H9 (cell line): ENCODE measurements at regions not wholly inside any gene's neighbourhood (a gene's known extent, or its start where the extent isn't known, plus 50 kb on each side); places are given as distances from the start of the nearest gene placed in this dataset.

Experiments
- DNase-seq: peaks from one replicate; pipeline ENCODE4 v3.0.0-alpha.2; 2017
- H2AFZ ChIP-seq: one replicate; pipeline ENCODE4 v1.6.1; 2013; ENCODE audit warnings: mild to moderate bottlenecking, low read length, control low read depth, moderate library complexity
- H2AK5ac ChIP-seq: 2 replicates; pipeline ENCODE4 v1.6.1; 2013; ENCODE audit warnings: low read length, control low read depth, mixed read lengths; ENCODE audit not compliant: insufficient read length
- H2BK120ac ChIP-seq: one replicate; pipeline ENCODE4 v1.6.1; 2013; ENCODE audit warnings: low read depth, mild to moderate bottlenecking, low read length, control low read depth, inconsistent platforms; ENCODE audit not compliant: poor library complexity, severe bottlenecking
- H2BK12ac ChIP-seq: 2 replicates; pipeline ENCODE4 v1.6.1; 2013; ENCODE audit warnings: low read length, control low read depth, mixed read lengths, low read depth; ENCODE audit not compliant: insufficient read length
- H2BK15ac ChIP-seq: 2 replicates; pipeline ENCODE4 v1.6.1; 2013; ENCODE audit warnings: low read depth, low read length, control low read depth
- H2BK20ac ChIP-seq: one replicate; pipeline ENCODE4 v1.6.1; 2013; ENCODE audit warnings: low read depth, mild to moderate bottlenecking, low read length, control low read depth, inconsistent platforms; ENCODE audit not compliant: poor library complexity, severe bottlenecking
- H2BK5ac ChIP-seq: 2 replicates; pipeline ENCODE4 v1.6.1; 2013; ENCODE audit warnings: low read length, control low read depth, mixed read lengths; ENCODE audit not compliant: insufficient read length
- H3K14ac ChIP-seq: 2 replicates; pipeline ENCODE4 v1.6.1; 2013; ENCODE audit warnings: low read length, control low read depth; ENCODE audit not compliant: insufficient read depth
- H3K18ac ChIP-seq: 2 replicates; pipeline ENCODE4 v1.6.1; 2013; ENCODE audit warnings: low read depth, mild to moderate bottlenecking, mixed read lengths, low read length, control low read depth; ENCODE audit not compliant: insufficient read length
- H3K23ac ChIP-seq: 2 replicates; pipeline ENCODE4 v1.6.1; 2013; ENCODE audit warnings: low read length, control low read depth, mixed read lengths, low read depth; ENCODE audit not compliant: insufficient read length
- H3K23me2 ChIP-seq: 2 replicates; pipeline ENCODE4 v1.6.1; 2013; ENCODE audit warnings: low read depth, mild to moderate bottlenecking, mixed read lengths, low read length, control low read depth; ENCODE audit not compliant: insufficient read length, poor library complexity, severe bottlenecking
- H3K27ac ChIP-seq: 2 replicates; pipeline ENCODE4 v1.5.1; 2013; ENCODE audit warnings: low read length, control low read depth, mixed read lengths, low read depth; ENCODE audit not compliant: insufficient read length
- H3K27me3 ChIP-seq: 2 replicates; pipeline ENCODE4 v1.6.1; 2013; ENCODE audit warnings: low read length, control low read depth, inconsistent platforms; ENCODE audit not compliant: insufficient read depth
- H3K4ac ChIP-seq: 2 replicates; pipeline ENCODE4 v1.6.1; 2013; ENCODE audit warnings: low read depth, mild to moderate bottlenecking, control low read depth, inconsistent platforms, low read length, moderate library complexity
- H3K4me1 ChIP-seq: 2 replicates; pipeline ENCODE4 v1.6.1; 2013; ENCODE audit warnings: low read length, control low read depth, inconsistent platforms; ENCODE audit not compliant: insufficient read depth
- H3K4me2 ChIP-seq: 2 replicates; pipeline ENCODE4 v1.6.1; 2013; ENCODE audit warnings: low read length, control low read depth, mixed read lengths; ENCODE audit not compliant: insufficient read length, insufficient read depth
- H3K56ac ChIP-seq: 2 replicates; pipeline ENCODE4 v1.6.1; 2013; ENCODE audit warnings: low read depth, mild to moderate bottlenecking, mixed read lengths, low read length, control low read depth; ENCODE audit not compliant: insufficient read length
- H3K79me1 ChIP-seq: 2 replicates; pipeline ENCODE4 v1.6.1; 2013; ENCODE audit warnings: low read depth, mild to moderate bottlenecking, moderate library complexity, low read length, control low read depth, inconsistent platforms; ENCODE audit not compliant: insufficient read depth, poor library complexity, severe bottlenecking
- H3K79me2 ChIP-seq: 2 replicates; pipeline ENCODE4 v1.6.1; 2013; ENCODE audit warnings: low read length, control low read depth, inconsistent platforms; ENCODE audit not compliant: insufficient read depth
- H3K9ac ChIP-seq: 2 replicates; pipeline ENCODE4 v1.6.1; 2013; ENCODE audit warnings: low read length, control low read depth, mixed read lengths; ENCODE audit not compliant: insufficient read length; ENCODE audit errors: extremely low read depth
- H3K9me3 ChIP-seq: one replicate; pipeline ENCODE4 v1.6.1; 2013; ENCODE audit warnings: low read depth, low read length, inconsistent platforms; ENCODE audit not compliant: control insufficient read depth
- H3T11ph ChIP-seq: one replicate; pipeline ENCODE4 v1.6.1; 2013; ENCODE audit warnings: mild to moderate bottlenecking, low read length, control low read depth, inconsistent platforms
- H4K20me1 ChIP-seq: one replicate; pipeline ENCODE4 v1.6.1; 2013; ENCODE audit not compliant: control insufficient read depth, insufficient read length, insufficient read depth
- H4K5ac ChIP-seq: 2 replicates; pipeline ENCODE4 v1.6.1; 2013; ENCODE audit warnings: low read depth, mild to moderate bottlenecking, mixed read lengths, low read length, control low read depth; ENCODE audit not compliant: insufficient read length
- H4K8ac ChIP-seq: replicated peaks from 2 replicates; pipeline ENCODE4 v1.6.1; 2013; ENCODE audit warnings: low read length, control low read depth, mixed read lengths, low read depth; ENCODE audit not compliant: insufficient read length
- H4K91ac ChIP-seq: 2 replicates; pipeline ENCODE4 v1.6.1; 2013; ENCODE audit warnings: low read depth, mild to moderate bottlenecking, moderate library complexity, mixed read lengths, low read length, control low read depth; ENCODE audit not compliant: insufficient read length
- H3K27ac Mint-ChIP-seq, 3 experiments: 2 replicates in 2 of 3; 3 replicates in 1 of 3; pipeline ENCODE4 v1.8.0; 2020 to 2021; ENCODE audit warnings: mixed read lengths in 3 of 3, mild to moderate bottlenecking in 1 of 3, moderate library complexity in 1 of 3
- H3K27me3 Mint-ChIP-seq: 2 replicates; pipeline ENCODE4 v1.8.0; 2021; ENCODE audit warnings: low read depth, mild to moderate bottlenecking, moderate library complexity, mixed read lengths
- H3K36me3 Mint-ChIP-seq, 3 experiments: 2 replicates in 2 of 3; 3 replicates in 1 of 3; pipeline ENCODE4 v1.8.0; 2020 to 2021; ENCODE audit warnings: low read depth in 3 of 3, mixed read lengths in 3 of 3; ENCODE audit not compliant: insufficient read depth in 1 of 3
- H3K4me1 Mint-ChIP-seq, 2 experiments: 2 replicates each; pipeline ENCODE4 v1.8.0; 2020; ENCODE audit warnings: mixed read lengths in 2 of 2
- H3K4me3 Mint-ChIP-seq, 2 experiments: 2 replicates in 1 of 2; 3 replicates in 1 of 2; pipeline ENCODE4 v1.8.0; 2020 to 2021; ENCODE audit warnings: mild to moderate bottlenecking in 2 of 2, mixed read lengths in 2 of 2, moderate library complexity in 1 of 2
- H3K9me3 Mint-ChIP-seq, 2 experiments: 2 replicates in 1 of 2; 3 replicates in 1 of 2; pipeline ENCODE4 v1.8.0; 2020; ENCODE audit warnings: mild to moderate bottlenecking in 2 of 2, mixed read lengths in 2 of 2, moderate library complexity in 1 of 2
- WGBS: extraction: QIAGEN DNeasy Blood & Tissue Kit; methylation state at CpG from one replicate; pipeline ENCODE4 v1.1.7; 2013; ENCODE audit warnings: missing lambda C conversion rate, low lambda C conversion rate, mixed read lengths; ENCODE audit not compliant: insufficient read length; ENCODE audit errors: extremely low coverage; 5-methylcytosine and 5-hydroxymethylcytosine counted together
- TF ChIP-seq, protein P1 (sequence below): fragments of 200-600 bp; sonication (generic); conservative IDR thresholded peaks from 3 replicates; pipeline ENCODE4 v1.8.0; 2021; ENCODE audit warnings: antibody characterized with exemption, mild to moderate bottlenecking

DNA sequence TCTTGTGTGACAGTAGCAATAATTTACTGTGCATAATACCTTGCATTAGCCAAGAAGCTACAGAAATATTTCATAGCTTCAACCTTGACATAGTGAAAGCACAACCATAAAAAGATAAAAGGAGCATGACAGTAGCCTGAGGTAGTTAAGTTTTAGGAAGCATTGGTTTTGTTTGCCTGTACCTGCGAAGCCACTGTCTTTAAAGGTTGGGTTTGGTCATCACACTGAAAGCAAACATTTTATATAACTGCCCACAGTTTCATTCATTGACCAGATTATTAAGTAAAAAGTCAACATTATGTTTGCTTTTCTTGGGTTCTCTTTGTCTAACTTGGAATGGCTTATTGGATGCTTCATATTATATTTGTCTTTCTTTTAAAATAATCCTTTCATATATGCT, 450.1 kb upstream of the IL12A start:
- H3K9me3 ChIP-seq: no peaks in the 10 kb centered on the region
- H3K4me1 Mint-ChIP-seq: no peaks in the 10 kb centered on the region
- H2BK5ac ChIP-seq: no peak overlapping the region
- no peaks in the 10 kb centered on the region for H3K9me3 Mint-ChIP-seq
- H3K56ac ChIP-seq: no peak overlapping the region
- no peak overlapping the region for H3K9ac ChIP-seq
- no peak overlapping the region for H3T11ph ChIP-seq
- peaks cover 6% of the 10 kb centered on the region; the same call in 1 of the 2 replicates for H3K27me3 Mint-ChIP-seq
- no peak for DNase-seq
- TF ChIP-seq, protein P1, sequence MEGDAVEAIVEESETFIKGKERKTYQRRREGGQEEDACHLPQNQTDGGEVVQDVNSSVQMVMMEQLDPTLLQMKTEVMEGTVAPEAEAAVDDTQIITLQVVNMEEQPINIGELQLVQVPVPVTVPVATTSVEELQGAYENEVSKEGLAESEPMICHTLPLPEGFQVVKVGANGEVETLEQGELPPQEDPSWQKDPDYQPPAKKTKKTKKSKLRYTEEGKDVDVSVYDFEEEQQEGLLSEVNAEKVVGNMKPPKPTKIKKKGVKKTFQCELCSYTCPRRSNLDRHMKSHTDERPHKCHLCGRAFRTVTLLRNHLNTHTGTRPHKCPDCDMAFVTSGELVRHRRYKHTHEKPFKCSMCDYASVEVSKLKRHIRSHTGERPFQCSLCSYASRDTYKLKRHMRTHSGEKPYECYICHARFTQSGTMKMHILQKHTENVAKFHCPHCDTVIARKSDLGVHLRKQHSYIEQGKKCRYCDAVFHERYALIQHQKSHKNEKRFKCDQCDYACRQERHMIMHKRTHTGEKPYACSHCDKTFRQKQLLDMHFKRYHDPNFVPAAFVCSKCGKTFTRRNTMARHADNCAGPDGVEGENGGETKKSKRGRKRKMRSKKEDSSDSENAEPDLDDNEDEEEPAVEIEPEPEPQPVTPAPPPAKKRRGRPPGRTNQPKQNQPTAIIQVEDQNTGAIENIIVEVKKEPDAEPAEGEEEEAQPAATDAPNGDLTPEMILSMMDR: no peak
- no peak overlapping the region for H3K23ac ChIP-seq
- no peak overlapping the region for H2AK5ac ChIP-seq
- no peak overlapping the region for H2AFZ ChIP-seq
- no peak overlapping the region for H3K14ac ChIP-seq
- H2BK20ac ChIP-seq: no peak overlapping the region
- H3K79me2 ChIP-seq: no peaks in the 10 kb centered on the region
- no peak overlapping the region for H3K27ac Mint-ChIP-seq
- no peak overlapping the region for H2BK15ac ChIP-seq
- no peaks in the 10 kb centered on the region for H3K4me1 ChIP-seq
- H4K91ac ChIP-seq: no peak overlapping the region
- no peak overlapping the region for H4K5ac ChIP-seq
- H3K4me3 Mint-ChIP-seq: no peak overlapping the region
- no peak overlapping the region for H3K4me2 ChIP-seq
- H3K27me3 ChIP-seq: no peaks in the 10 kb centered on the region
- no peaks in the 10 kb centered on the region for H3K36me3 Mint-ChIP-seq
- H3K18ac ChIP-seq: no peak overlapping the region
- no peak overlapping the region for H3K4ac ChIP-seq
- H2BK12ac ChIP-seq: no peak overlapping the region
- H3K23me2 ChIP-seq: no peaks in the 10 kb centered on the region
- no peaks in the 10 kb centered on the region for H3K79me1 ChIP-seq
- no peaks in the 10 kb centered on the region for H4K20me1 ChIP-seq
- H4K8ac ChIP-seq: no peak overlapping the region
- WGBS: no CpG with 5 or more reads among the region's 1 CpG
- H2BK120ac ChIP-seq: no peak overlapping the region
- no peak overlapping the region for H3K27ac ChIP-seq
